Prostate gland (tissue), 2 donors: ENCODE measurements at regions not wholly inside any gene's neighbourhood (a gene's known extent, or its start where the extent isn't known, plus 50 kb on each side); places are given as distances from the start of the nearest gene placed in this dataset.

Experiments
- DNase-seq: peaks from one replicate; pipeline ENCODE4 v3.0.0-alpha.2; 2019; ENCODE audit warnings: low spot score
- H3K27ac ChIP-seq, 2 donors: fragments of 200-600 bp; sonication (generic); 2 replicates each; pipeline ENCODE4 v1.5.1; 2017 to 2019
- H3K27me3 ChIP-seq: fragments of 200-600 bp; sonication (generic); replicated peaks from 2 replicates; pipeline ENCODE4 v1.5.1; 2019; ENCODE audit not compliant: insufficient read depth
- H3K36me3 ChIP-seq, 2 donors: fragments of 200-600 bp; sonication (generic); 1 replicate in 1 of 2; 2 replicates in 1 of 2; pipeline versions ENCODE4 v1.5.1 to v1.8.1; 2017 to 2019
- H3K4me1 ChIP-seq: fragments of 200-600 bp; sonication (generic); replicated peaks from 2 replicates; pipeline ENCODE4 v1.5.1; 2019
- H3K4me3 ChIP-seq, 2 donors: fragments of 200-600 bp; sonication (generic); 2 replicates each; pipeline ENCODE4 v1.5.1; 2017 to 2019
- H3K9me3 ChIP-seq: fragments of 200-600 bp; sonication (generic); 2 replicates; pipeline ENCODE4 v1.5.1; 2017
- POLR2A ChIP-seq: fragments of 450-650 bp; IDR thresholded peaks from one replicate; pipeline ENCODE4 v1.6.1; 2016; ENCODE audit warnings: antibody characterized with exemption, mild to moderate bottlenecking
- POLR2AphosphoS5 ChIP-seq: sonication (generic); formaldehyde crosslinking; IDR thresholded peaks from one replicate; pipeline ENCODE4 v1.6.1; 2017; ENCODE audit warnings: antibody characterized with exemption
- WGBS: methylation state at CpG from one replicate; pipeline ENCODE4 v1.1.5; 2018; 5-methylcytosine and 5-hydroxymethylcytosine counted together
- intact Hi-C: fragments of 100-400 bp; cut with DNase I; formaldehyde crosslinking; loops from one replicate; pipeline ENCODE4 v1.14.2; 2022
- TF ChIP-seq, protein P1 (sequence below), 4 experiments: fragments of 200-600 bp in 2 of 4; fragments of 450-650 bp in 2 of 4; sonication (generic) in 2 of 4; IDR thresholded peaks; 1 replicate in 3 of 4; 2 replicates in 1 of 4; pipeline ENCODE4 v1.5.1; 2016 to 2019; ENCODE audit warnings: antibody characterized with exemption in 4 of 4, mild to moderate bottlenecking in 2 of 4, moderate library complexity in 2 of 4

DNA sequence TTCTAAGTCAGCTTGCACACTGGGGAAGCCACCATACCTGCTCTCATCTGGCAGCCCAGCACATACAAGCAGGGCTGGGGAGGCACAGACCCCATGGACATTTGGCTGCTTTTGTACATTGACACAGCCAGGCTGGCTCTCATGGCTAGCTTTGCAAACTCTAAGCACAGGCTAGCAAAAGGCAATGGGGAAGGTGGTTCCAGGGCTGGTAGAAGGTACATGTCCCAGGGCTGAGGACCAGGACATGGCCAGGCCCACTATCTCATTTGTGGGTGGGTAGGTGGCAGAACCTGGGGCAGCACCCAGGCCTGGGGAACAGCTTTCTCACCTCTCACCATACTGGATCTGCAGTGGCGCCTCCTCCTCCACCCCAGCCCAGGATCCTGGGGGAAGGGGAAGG lies 90.9 kb downstream of the HS1BP3 start:
- Histone ChIP-seq H3K36me3 (no peaks in the 10 kb centered on the region), H3K27ac (no peak overlapping the region), H3K9me3 (no peaks in the 10 kb centered on the region), H3K4me1 (no peaks in the 10 kb centered on the region), H3K27me3 (no peaks in the 10 kb centered on the region), H3K4me3 (no peak overlapping the region)
- intact Hi-C loops: no loop called here
- 100% methylated on average over 1 of the region's 1 CpG for WGBS
- no peak for DNase-seq
- no peak for TF ChIP-seq POLR2A
- TF ChIP-seq, protein P1, sequence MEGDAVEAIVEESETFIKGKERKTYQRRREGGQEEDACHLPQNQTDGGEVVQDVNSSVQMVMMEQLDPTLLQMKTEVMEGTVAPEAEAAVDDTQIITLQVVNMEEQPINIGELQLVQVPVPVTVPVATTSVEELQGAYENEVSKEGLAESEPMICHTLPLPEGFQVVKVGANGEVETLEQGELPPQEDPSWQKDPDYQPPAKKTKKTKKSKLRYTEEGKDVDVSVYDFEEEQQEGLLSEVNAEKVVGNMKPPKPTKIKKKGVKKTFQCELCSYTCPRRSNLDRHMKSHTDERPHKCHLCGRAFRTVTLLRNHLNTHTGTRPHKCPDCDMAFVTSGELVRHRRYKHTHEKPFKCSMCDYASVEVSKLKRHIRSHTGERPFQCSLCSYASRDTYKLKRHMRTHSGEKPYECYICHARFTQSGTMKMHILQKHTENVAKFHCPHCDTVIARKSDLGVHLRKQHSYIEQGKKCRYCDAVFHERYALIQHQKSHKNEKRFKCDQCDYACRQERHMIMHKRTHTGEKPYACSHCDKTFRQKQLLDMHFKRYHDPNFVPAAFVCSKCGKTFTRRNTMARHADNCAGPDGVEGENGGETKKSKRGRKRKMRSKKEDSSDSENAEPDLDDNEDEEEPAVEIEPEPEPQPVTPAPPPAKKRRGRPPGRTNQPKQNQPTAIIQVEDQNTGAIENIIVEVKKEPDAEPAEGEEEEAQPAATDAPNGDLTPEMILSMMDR (IDR thresholded peaks at IDR 0.05): no peak
- no peak for TF ChIP-seq POLR2AphosphoS5

DNA sequence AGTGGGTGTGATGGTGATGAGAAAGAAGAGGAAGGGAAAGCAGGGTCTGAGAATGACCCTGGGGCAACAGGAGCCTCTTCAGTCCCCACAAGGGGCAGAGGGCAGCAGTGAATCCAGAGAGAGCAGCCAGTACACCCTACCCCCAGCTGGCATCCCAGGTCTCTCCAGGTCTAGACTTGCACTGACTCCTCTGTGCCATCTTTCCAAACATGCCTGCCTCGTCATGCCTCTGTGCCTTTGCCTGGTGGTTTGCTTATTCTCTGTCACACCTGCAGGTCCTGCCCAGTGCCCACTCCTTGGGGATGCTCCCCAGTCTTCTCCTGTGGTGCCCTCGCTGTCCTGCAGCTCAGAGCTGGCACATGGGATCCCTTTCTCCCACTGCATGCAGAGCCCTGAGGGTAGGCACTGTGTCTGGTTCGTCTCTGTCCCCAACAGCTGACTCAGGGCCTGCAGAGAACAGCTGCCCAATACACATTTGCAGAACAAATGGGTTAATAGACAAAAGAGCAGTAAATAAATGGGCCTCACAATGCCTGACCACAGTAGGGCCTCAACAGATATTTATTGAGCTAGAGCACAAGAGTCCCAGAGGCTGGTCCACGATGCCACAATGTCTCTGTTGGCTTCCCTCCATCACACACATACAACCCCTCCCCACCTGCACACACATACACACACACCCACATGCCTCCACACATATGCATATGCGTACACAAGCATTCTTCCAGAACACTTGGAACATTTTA lies 89.8 kb downstream of the HS1BP3 start:
- WGBS: 53% methylated on average over 5 of the region's 5 CpGs
- no peaks in the 10 kb centered on the region for H3K4me1 ChIP-seq
- intact Hi-C loops: no loop called here
- H3K36me3 ChIP-seq: no peaks in the 10 kb centered on the region
- no peak overlapping the region for H3K27ac ChIP-seq
- TF ChIP-seq, protein P1 (IDR thresholded peaks at IDR 0.05): no peak
- TF ChIP-seq POLR2AphosphoS5 (no peak), POLR2A (no peak)
- DNase-seq: no peak
- H3K4me3 ChIP-seq: no peak overlapping the region
- no peaks in the 10 kb centered on the region for H3K9me3 ChIP-seq
- H3K27me3 ChIP-seq: no peaks in the 10 kb centered on the region

DNA sequence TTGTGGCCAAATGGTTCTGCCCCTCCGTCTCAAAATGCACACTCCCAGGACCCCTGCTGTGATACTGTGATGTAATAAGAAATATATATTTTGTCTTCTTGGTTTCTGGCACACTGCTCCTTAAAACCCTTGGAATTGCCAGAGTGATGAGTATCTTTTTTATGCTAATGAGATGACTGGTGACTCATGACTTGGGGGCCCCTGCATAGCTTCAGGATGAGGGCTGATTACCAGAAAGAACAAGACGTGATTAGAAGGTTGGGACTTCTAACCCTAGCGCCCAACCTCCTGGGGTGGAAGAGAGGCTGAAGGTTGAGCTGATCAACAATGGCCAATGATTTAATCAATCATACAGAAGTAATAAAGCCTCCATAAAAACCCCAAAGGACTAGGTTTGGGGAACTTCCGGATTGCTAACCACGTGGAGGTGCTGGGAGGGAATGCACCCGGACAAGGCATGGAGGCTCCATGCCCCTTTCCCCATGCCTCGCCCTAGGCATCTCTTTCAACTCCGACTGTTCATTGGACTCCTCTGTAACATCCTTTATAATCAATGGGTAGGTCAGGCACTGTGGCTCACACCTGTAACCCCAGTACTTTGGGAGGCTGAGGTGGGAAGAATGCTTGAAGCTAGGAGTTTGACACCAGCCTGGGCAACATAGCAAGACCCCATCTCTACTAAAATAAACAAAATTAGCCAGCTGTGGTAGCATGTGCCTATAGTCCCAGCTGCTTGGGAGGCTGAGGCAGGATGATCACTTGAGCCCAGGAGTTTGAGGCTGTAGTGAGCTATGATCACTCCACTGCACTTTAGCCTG lies 89.1 kb downstream of the HS1BP3 start:
- Histone ChIP-seq H3K4me3 (no peak overlapping the region), H3K27me3 (no peaks in the 10 kb centered on the region), H3K27ac (no peak overlapping the region), H3K36me3 (no peaks in the 10 kb centered on the region), H3K9me3 (no peaks in the 10 kb centered on the region), H3K4me1 (no peaks in the 10 kb centered on the region)
- no peak for DNase-seq
- 74% methylated on average over 8 of the region's 8 CpGs for WGBS
- no peak for TF ChIP-seq POLR2AphosphoS5
- TF ChIP-seq, protein P1 (IDR thresholded peaks at IDR 0.05): no peak
- TF ChIP-seq POLR2A: no peak
- intact Hi-C loops: no loop called here

DNA sequence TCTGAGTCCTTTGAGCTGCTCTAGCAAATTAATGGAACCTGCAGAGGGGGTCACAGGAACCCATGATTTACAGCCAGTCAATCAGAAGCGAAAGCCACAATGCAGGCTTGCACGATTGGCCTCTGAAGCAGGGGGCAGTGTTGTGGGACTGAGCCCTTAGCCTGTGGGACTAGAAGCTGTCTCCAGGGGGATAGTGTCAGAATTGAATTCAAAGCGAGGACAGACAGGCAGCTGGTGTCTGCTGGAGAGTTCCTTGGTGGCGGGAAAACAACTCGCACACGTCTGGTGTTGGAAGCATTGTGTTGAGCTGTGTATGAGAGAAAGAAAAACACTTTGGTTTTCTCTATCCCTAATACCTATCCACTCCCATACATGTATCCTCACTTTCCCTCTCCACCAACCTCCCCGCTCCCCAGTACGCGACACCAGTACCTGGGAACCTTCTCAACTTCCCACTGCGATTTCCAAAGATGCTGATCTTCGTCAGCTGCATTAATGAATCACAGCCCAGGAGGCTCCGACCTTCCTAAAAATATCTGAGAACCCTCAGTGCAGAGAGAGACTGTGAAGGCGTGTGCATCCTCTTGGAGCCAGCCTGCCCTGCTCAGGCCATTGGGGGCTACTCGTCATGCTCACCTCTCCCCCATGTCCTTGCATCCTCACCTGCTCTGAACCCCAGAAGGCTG lies 88.2 kb downstream of the HS1BP3 start:
- intact Hi-C loops: no loop called here
- Histone ChIP-seq H3K27me3 (no peaks in the 10 kb centered on the region), H3K27ac (no peak overlapping the region), H3K36me3 (no peaks in the 10 kb centered on the region), H3K4me1 (no peaks in the 10 kb centered on the region), H3K9me3 (no peaks in the 10 kb centered on the region), H3K4me3 (no peak overlapping the region)
- TF ChIP-seq POLR2AphosphoS5: no peak
- TF ChIP-seq POLR2A: no peak
- TF ChIP-seq, protein P1 (IDR thresholded peaks at IDR 0.05): no peak
- WGBS: 81% methylated on average over 14 of the region's 14 CpGs
- no peak for DNase-seq
